ENCODE measurements at regions not wholly inside any gene's neighbourhood (a gene's known extent, or its start where the extent isn't known, plus 50 kb on each side); places are given as distances from the start of the nearest gene placed in this dataset.
"Not testable (repeated sequence)": the region's sequence is repeated elsewhere in the genome, so short reads cannot be mapped to it uniquely, and the experiment has no call there.

DNA sequence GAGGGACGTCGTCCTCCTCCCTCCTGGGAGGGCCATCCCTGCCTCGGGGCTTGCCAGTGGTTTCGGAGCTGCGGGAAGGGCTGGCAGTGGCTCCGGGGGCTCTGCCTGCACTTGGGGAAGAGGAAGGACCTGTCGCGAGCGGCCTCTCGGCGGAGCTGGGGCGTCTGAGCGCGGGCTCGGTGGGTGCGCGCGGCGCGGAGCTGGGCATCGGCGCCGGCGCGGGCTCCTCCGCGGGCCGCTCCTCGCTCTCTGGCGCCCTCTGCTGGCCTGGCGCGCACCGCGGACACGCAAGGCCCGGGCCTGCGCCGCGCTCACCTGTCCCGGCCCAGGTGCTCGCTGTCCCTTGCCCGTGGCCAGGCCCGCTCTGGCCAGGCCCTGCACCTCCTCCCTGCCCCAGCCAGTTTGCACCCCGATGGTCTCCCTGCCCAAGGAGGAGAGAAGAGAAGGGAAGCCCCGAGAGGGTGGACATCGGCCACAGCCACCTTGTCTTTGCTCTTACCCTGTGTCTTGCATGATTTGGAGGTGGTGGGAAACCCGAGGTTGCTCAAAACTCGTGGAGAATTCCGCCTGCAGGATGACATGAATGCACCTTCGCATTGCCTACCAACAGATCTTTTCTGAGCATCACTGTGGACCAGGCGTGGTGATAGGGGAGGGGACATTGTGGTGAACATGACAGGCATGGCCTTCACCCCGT, 119.2 kb downstream of the OTOP1 start:
- DNase-seq (ENCODE audit: low read depth in 6 of 9, low spot score in 9 of 9) = peak in 8 of 9 donors; percentile 6 to 71 (median 39)
- H3K27ac ChIP-seq (ENCODE audit: low read depth in 1 of 2, low read length in 1 of 2); H3K9me3 ChIP-seq (ENCODE audit: control insufficient read depth in 2 of 2, insufficient read depth in 1 of 2, low read length in 1 of 2); H3K4me1 ChIP-seq (ENCODE audit: control insufficient read depth in 2 of 2, insufficient read depth in 2 of 2, low read length in 2 of 2); H3K36me3 ChIP-seq (ENCODE audit: control insufficient read depth in 2 of 2, insufficient read depth in 2 of 2, low read length in 1 of 2): not testable (repeated sequence)
- WGBS = 14% methylated on average over 52 of the region's 52 CpGs
- H3K27me3 ChIP-seq (ENCODE audit: control insufficient read depth in 2 of 2, insufficient read depth in 1 of 2, low read length in 1 of 2) = peaks cover 8 to 20% of the 10 kb centered on the region in 2 donors
- H3K4me3 ChIP-seq (ENCODE audit: low read length in 2 of 2) = peak overlapping the region in 1 of 2 donors; percentile 34

DNA sequence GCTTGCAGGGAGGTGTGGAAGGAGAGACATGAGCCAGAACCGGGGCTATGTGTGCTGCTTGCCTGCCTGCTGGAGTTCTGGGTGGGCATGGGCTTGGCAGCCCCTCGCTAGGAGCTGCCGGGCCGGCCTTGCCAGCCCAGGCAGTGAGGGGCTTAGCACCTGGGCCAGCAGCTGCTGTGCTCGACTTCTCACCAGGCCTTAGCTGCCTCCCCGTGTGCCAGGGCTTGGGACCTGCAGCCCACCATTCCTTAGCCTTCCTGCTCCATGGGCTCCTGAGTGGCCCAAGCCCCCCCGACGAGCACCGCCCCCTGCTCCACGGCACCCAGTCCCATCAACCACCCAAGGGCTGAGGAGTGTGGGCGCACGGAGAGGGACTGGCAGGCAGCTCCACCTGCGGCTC, 111.3 kb downstream of the OTOP1 start:
- not testable (repeated sequence) for H3K27me3 ChIP-seq (ENCODE audit: control insufficient read depth in 2 of 2, insufficient read depth in 1 of 2, low read length in 1 of 2); H3K4me1 ChIP-seq (ENCODE audit: control insufficient read depth in 2 of 2, insufficient read depth in 2 of 2, low read length in 2 of 2); H3K4me3 ChIP-seq (ENCODE audit: low read length in 2 of 2); H3K36me3 ChIP-seq (ENCODE audit: control insufficient read depth in 2 of 2, insufficient read depth in 2 of 2, low read length in 1 of 2); DNase-seq (ENCODE audit: low read depth in 6 of 9, low spot score in 9 of 9); H3K9me3 ChIP-seq (ENCODE audit: control insufficient read depth in 2 of 2, insufficient read depth in 1 of 2, low read length in 1 of 2); H3K27ac ChIP-seq (ENCODE audit: low read depth in 1 of 2, low read length in 1 of 2)
- WGBS = 89% methylated on average over 13 of the region's 13 CpGs

DNA sequence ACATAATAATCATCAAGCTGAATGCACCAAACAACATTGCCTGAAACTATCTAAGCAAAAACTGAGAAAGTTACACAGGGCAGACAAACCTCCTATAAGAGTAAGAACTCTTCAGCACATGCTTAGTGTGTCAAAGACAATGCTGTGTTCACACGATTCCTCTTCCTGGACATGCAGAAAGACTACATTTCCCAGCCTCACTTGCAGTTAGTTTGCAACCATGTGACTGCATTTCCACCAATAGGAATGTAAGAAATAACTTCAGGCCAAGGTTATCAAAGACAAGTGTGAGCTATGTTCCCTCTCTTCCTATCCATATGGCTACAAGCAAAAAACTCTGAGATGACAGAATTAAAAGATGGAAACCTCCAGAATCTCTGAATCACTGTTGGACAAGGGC, 109.8 kb downstream of the OTOP1 start:
- not testable (repeated sequence) for H3K36me3 ChIP-seq (ENCODE audit: control insufficient read depth in 2 of 2, insufficient read depth in 2 of 2, low read length in 1 of 2); H3K27ac ChIP-seq (ENCODE audit: low read depth in 1 of 2, low read length in 1 of 2); H3K9me3 ChIP-seq (ENCODE audit: control insufficient read depth in 2 of 2, insufficient read depth in 1 of 2, low read length in 1 of 2); H3K4me3 ChIP-seq (ENCODE audit: low read length in 2 of 2); H3K4me1 ChIP-seq (ENCODE audit: control insufficient read depth in 2 of 2, insufficient read depth in 2 of 2, low read length in 2 of 2); H3K27me3 ChIP-seq (ENCODE audit: control insufficient read depth in 2 of 2, insufficient read depth in 1 of 2, low read length in 1 of 2)
- 67% methylated on average over 1 of the region's 1 CpG for WGBS
- DNase-seq (ENCODE audit: low read depth in 6 of 9, low spot score in 9 of 9) = peak in 1 of 9 donors; percentile 20

DNA sequence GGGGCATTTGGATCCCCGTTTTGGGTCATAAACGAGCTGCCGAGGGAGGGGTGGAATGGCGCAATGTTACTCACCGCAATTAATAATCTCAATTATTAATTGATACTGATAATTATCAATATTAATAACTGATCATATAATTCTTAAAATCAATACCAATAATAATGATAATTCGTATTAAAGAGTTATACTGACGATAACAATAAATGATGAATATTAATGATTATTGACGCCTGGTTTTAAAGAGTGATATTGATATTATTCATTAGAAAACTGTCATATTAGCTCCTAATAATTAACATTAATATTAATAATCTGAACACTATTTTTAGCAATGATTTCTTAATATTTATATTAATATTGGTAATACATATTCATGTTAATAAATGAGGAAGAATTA, 92.4 kb downstream of the OTOP1 start:
- not testable (repeated sequence) for DNase-seq (ENCODE audit: low read depth in 6 of 9, low spot score in 9 of 9); H3K27me3 ChIP-seq (ENCODE audit: control insufficient read depth in 2 of 2, insufficient read depth in 1 of 2, low read length in 1 of 2); H3K4me1 ChIP-seq (ENCODE audit: control insufficient read depth in 2 of 2, insufficient read depth in 2 of 2, low read length in 2 of 2); H3K36me3 ChIP-seq (ENCODE audit: control insufficient read depth in 2 of 2, insufficient read depth in 2 of 2, low read length in 1 of 2); H3K27ac ChIP-seq (ENCODE audit: low read depth in 1 of 2, low read length in 1 of 2); H3K9me3 ChIP-seq (ENCODE audit: control insufficient read depth in 2 of 2, insufficient read depth in 1 of 2, low read length in 1 of 2); H3K4me3 ChIP-seq (ENCODE audit: low read length in 2 of 2)
- WGBS = 88% methylated on average over 8 of the region's 8 CpGs

DNA sequence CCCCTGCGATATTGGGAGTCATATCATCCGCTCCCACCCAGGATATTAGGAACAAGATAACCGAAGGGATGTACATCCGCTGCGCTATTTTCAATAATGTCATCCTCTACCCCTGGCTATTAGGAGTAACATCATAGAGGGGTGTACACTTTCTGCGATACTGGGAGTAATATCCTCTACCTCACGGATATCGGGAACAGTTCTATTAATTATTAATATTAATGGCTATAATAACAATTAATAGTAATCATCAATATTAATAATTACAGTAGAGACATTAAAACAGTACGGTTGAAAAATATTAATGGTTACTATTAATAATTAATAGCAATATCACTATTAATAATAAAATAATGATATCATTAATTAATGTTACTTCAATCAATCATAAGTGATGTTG, 90.1 kb downstream of the OTOP1 start:
- H3K27ac ChIP-seq (ENCODE audit: low read depth in 1 of 2, low read length in 1 of 2); H3K4me1 ChIP-seq (ENCODE audit: control insufficient read depth in 2 of 2, insufficient read depth in 2 of 2, low read length in 2 of 2); H3K27me3 ChIP-seq (ENCODE audit: control insufficient read depth in 2 of 2, insufficient read depth in 1 of 2, low read length in 1 of 2); DNase-seq (ENCODE audit: low read depth in 6 of 9, low spot score in 9 of 9); H3K36me3 ChIP-seq (ENCODE audit: control insufficient read depth in 2 of 2, insufficient read depth in 2 of 2, low read length in 1 of 2); H3K4me3 ChIP-seq (ENCODE audit: low read length in 2 of 2); H3K9me3 ChIP-seq (ENCODE audit: control insufficient read depth in 2 of 2, insufficient read depth in 1 of 2, low read length in 1 of 2): not testable (repeated sequence)
- 93% methylated on average over 9 of the region's 9 CpGs for WGBS
